ENCODE measurements at regions not wholly inside any gene's neighbourhood (a gene's known extent, or its start where the extent isn't known, plus 50 kb on each side); places are given as distances from the start of the nearest gene placed in this dataset.

GRCh38 chr13:62524061-62524460 is 1108.4 kb upstream of the PCDH20 start:
- TF ChIP-seq, protein P1, sequence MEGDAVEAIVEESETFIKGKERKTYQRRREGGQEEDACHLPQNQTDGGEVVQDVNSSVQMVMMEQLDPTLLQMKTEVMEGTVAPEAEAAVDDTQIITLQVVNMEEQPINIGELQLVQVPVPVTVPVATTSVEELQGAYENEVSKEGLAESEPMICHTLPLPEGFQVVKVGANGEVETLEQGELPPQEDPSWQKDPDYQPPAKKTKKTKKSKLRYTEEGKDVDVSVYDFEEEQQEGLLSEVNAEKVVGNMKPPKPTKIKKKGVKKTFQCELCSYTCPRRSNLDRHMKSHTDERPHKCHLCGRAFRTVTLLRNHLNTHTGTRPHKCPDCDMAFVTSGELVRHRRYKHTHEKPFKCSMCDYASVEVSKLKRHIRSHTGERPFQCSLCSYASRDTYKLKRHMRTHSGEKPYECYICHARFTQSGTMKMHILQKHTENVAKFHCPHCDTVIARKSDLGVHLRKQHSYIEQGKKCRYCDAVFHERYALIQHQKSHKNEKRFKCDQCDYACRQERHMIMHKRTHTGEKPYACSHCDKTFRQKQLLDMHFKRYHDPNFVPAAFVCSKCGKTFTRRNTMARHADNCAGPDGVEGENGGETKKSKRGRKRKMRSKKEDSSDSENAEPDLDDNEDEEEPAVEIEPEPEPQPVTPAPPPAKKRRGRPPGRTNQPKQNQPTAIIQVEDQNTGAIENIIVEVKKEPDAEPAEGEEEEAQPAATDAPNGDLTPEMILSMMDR (conservative IDR thresholded peaks at IDR 0.05; ENCODE audit: low read depth, low read length), result no peak
- TF ChIP-seq POLR2A (IDR thresholded peaks at IDR 0.05; ENCODE audit: low read depth, low read length) (no peak), CHD1 (IDR thresholded peaks at IDR 0.05; ENCODE audit: low read depth, low read length) (no peak)
- TF ChIP-seq, protein P2, sequence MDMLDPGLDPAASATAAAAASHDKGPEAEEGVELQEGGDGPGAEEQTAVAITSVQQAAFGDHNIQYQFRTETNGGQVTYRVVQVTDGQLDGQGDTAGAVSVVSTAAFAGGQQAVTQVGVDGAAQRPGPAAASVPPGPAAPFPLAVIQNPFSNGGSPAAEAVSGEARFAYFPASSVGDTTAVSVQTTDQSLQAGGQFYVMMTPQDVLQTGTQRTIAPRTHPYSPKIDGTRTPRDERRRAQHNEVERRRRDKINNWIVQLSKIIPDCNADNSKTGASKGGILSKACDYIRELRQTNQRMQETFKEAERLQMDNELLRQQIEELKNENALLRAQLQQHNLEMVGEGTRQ (IDR thresholded peaks at IDR 0.05; ENCODE audit: low read depth, low read length), result no peak
